ENCODE measurements at regions not wholly inside any gene's neighbourhood (a gene's known extent, or its start where the extent isn't known, plus 50 kb on each side); places are given as distances from the start of the nearest gene placed in this dataset.

DNA sequence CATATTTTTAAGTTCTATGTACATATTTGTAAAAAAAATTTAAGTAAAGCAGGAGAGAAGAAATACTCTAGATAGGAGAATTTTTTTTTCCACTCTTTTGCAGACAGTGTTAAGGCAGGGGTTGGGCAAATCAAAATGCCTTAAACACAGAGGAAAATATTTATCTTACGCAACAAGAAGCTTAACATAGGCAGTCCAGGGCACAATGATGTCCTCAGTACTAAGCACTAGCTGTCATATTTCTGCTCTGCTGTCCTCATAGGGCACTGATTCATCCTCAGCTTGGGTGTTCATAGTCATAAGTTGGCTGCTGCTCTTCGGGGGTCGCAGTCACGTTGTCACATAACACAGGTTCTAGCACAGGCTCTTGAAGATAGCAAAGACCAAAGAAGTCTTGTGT, 247.4 kb downstream of the PTBP2 start:
- POLR2A ChIA-PET = interaction anchor here (1.0 kb wide), 1 partner anchor 574 kb away, joined by 3 read pairs; no protein-coding TSS in a partner anchor
- H3K4me1 Mint-ChIP-seq (ENCODE audit: low read depth) = no peaks in the 10 kb centered on the region
- H3K27ac Mint-ChIP-seq = no peak overlapping the region
- CTCF ChIA-PET = interaction anchor here (0.9 to 1.3 kb wide), 3 partner anchors 851 to 1085 kb away, joined by 3 read pairs; no protein-coding TSS in a partner anchor
- TF ChIP-seq, protein P1, sequence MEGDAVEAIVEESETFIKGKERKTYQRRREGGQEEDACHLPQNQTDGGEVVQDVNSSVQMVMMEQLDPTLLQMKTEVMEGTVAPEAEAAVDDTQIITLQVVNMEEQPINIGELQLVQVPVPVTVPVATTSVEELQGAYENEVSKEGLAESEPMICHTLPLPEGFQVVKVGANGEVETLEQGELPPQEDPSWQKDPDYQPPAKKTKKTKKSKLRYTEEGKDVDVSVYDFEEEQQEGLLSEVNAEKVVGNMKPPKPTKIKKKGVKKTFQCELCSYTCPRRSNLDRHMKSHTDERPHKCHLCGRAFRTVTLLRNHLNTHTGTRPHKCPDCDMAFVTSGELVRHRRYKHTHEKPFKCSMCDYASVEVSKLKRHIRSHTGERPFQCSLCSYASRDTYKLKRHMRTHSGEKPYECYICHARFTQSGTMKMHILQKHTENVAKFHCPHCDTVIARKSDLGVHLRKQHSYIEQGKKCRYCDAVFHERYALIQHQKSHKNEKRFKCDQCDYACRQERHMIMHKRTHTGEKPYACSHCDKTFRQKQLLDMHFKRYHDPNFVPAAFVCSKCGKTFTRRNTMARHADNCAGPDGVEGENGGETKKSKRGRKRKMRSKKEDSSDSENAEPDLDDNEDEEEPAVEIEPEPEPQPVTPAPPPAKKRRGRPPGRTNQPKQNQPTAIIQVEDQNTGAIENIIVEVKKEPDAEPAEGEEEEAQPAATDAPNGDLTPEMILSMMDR (IDR thresholded peaks at IDR 0.05) = no peak
- H3K4me3 Mint-ChIP-seq = no peak overlapping the region
- peaks cover 14% of the 10 kb centered on the region for H3K27me3 Mint-ChIP-seq
- DNase-seq = no peak
- no peak for ATAC-seq
- no peaks in the 10 kb centered on the region for H3K36me3 Mint-ChIP-seq (ENCODE audit: low read depth)
- intact Hi-C loops (cut with micrococcal nuclease) = loop anchor here (10.0 kb wide), 1 partner anchor 1496 kb away; no protein-coding TSS in a partner anchor
- H3K9me3 Mint-ChIP-seq = no peaks in the 10 kb centered on the region

DNA sequence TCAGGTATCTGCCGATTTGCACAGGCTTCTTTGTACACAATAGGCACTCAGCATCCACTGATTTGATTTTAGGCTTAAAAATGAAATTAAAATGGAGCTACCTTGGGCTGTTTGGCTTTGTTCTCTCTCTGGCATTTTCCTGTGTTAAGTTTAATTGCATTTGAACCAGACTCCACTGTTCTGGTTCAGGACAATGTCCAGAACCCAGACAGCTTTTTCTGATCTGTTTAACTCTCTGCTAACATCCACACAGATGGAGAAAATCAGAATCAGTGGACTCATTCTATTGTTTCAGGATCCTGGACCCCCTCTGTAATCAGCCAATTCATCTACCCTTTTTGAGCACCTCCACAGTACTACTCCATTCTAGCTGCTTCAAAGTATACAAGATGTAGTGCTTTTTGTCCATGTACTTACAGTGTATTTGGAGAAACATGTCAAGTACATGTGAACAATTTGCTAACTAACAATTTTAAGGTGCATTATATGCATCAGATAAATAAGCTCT, 248.1 kb downstream of the PTBP2 start:
- POLR2A ChIA-PET = interaction anchor here (1.0 kb wide), 1 partner anchor 573 kb away, joined by 3 read pairs; no protein-coding TSS in a partner anchor

DNA sequence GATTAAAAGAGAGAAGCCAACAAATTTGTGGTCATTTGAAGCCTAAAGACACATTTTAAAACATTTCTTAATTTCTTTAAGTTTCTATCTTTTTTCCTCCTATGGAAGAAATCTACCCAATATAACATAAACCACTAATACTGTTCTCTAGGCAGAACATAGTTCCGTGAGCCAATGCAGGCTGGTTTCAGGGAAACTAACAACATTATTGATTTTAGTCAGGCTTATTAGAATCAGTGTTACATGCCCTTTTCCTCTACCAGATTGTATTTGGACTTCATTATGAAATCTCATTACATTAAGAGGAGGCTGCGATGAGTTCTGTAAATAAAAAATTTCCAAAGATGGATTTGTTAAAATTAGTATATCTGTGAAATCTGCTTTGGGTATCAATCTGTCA, 249.9 kb downstream of the PTBP2 start:
- intact Hi-C loops (cut with micrococcal nuclease) = no loop called here
- Mint-ChIP-seq H3K27ac (no peak overlapping the region), H3K27me3 (peaks cover 18% of the 10 kb centered on the region), H3K9me3 (no peaks in the 10 kb centered on the region), H3K36me3 (ENCODE audit: low read depth) (no peaks in the 10 kb centered on the region), H3K4me1 (ENCODE audit: low read depth) (no peaks in the 10 kb centered on the region), H3K4me3 (no peak overlapping the region)
- ATAC-seq (no peak), DNase-seq (no peak)
- TF ChIP-seq, protein P1 (IDR thresholded peaks at IDR 0.05) = no peak
- ChIA-PET CTCF (no interaction called here), POLR2A (no interaction called here)

More for the DNA sequence above, 248.1 kb downstream of the PTBP2 start:
- intact Hi-C loops (cut with micrococcal nuclease) = loop anchor here (10.0 kb wide), 1 partner anchor 1495 kb away; no protein-coding TSS in a partner anchor
- no peak for ATAC-seq
- Mint-ChIP-seq H3K9me3 (no peaks in the 10 kb centered on the region), H3K27ac (no peak overlapping the region), H3K36me3 (ENCODE audit: low read depth) (no peaks in the 10 kb centered on the region), H3K27me3 (peaks cover 16% of the 10 kb centered on the region), H3K4me3 (no peak overlapping the region), H3K4me1 (ENCODE audit: low read depth) (no peaks in the 10 kb centered on the region)
- CTCF ChIA-PET = interaction anchor here (0.9 to 1.3 kb wide), 3 partner anchors 10 to 1084 kb away, joined by 3 read pairs; no protein-coding TSS in a partner anchor
- TF ChIP-seq, protein P1 (IDR thresholded peaks at IDR 0.05) = no peak
- no peak for DNase-seq

DNA sequence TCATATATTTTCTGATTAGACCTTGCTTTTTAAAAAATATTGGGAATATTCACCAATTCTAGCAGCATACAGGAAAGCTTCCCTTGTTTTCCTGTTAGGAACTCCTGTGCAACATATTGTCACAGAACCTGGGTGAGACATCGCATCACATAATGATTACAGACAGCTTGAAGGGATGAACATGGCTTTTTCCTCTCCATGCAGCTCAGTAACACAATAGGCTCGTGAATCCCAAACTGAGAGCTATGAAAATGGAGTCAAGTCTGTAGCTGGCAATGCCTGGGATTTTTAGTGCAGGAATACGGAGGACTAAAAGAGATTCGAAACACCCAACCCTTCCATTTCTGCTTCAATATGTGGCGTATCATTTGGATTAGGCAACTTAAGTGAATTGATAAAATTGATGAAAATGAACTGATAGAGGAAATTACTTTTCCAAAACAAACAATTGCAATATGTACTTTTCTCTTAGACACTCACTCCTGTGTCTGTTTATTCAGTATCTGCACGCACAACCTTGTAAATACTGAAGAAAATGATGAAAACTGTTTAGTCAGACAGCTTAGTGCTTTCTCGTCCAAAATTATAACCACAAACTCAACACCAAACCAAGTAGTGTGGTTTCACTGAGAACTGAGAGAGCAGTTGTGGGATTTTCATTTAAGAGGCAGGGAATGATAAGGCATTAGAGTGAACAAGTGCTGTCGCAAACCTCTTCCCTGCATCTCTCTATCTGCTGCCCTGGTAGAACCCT, 250.4 kb downstream of the PTBP2 start:
- ATAC-seq (no peak), DNase-seq (no peak)
- no peaks in the 10 kb centered on the region for H3K9me3 Mint-ChIP-seq
- H3K4me1 Mint-ChIP-seq (ENCODE audit: low read depth) = no peaks in the 10 kb centered on the region
- no peak overlapping the region for H3K4me3 Mint-ChIP-seq
- intact Hi-C loops (cut with micrococcal nuclease) = no loop called here
- CTCF ChIA-PET = no interaction called here
- H3K36me3 Mint-ChIP-seq (ENCODE audit: low read depth) = no peaks in the 10 kb centered on the region
- POLR2A ChIA-PET = no interaction called here
- TF ChIP-seq, protein P1 (IDR thresholded peaks at IDR 0.05) = no peak
- H3K27me3 Mint-ChIP-seq = peaks cover 17% of the 10 kb centered on the region
- H3K27ac Mint-ChIP-seq = no peak overlapping the region

DNA sequence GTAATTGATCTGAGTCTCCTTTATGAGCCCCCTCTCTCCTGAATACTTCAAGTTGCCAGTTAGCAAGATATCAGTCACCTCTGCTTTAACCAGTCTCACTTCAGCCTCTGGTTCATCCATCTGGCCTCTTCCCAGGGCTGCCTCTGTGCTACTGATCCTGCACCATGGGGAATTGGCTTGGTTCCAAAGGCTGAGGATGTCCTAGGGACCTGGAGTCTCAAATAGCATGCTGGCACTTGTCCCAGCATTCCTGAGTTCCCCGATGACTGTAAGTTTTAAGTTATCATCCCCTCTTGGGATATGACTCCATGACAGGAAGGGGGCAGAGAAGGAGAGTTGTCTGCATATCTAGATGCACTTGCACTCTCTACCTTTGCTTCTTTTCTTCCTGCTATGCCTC, 252.0 kb downstream of the PTBP2 start:
- Mint-ChIP-seq H3K4me3 (no peak overlapping the region), H3K9me3 (no peaks in the 10 kb centered on the region)

More for the DNA sequence above, 252.0 kb downstream of the PTBP2 start:
- no peak for ATAC-seq
- ChIA-PET POLR2A (no interaction called here), CTCF (no interaction called here)
- no peak for DNase-seq
- intact Hi-C loops (cut with micrococcal nuclease) = no loop called here
- peaks cover 11% of the 10 kb centered on the region for H3K27me3 Mint-ChIP-seq
- no peaks in the 10 kb centered on the region for H3K36me3 Mint-ChIP-seq (ENCODE audit: low read depth)
- no peaks in the 10 kb centered on the region for H3K4me1 Mint-ChIP-seq (ENCODE audit: low read depth)
- TF ChIP-seq, protein P1 (IDR thresholded peaks at IDR 0.05) = no peak
- H3K27ac Mint-ChIP-seq = no peak overlapping the region

Measured in activated CD8-positive, alpha-beta T cell treated with anti-CD3 and anti-CD28 coated beads for 36 hours (primary cell).